Progenitor cell of endocrine pancreas (in vitro differentiated cells): ENCODE measurements at regions not wholly inside any gene's neighbourhood (a gene's known extent, or its start where the extent isn't known, plus 50 kb on each side); places are given as distances from the start of the nearest gene placed in this dataset.

ENCODE experiments used
- DNase-seq: peaks from one replicate; pipeline ENCODE4 v3.0.0; 2021; ENCODE audit warnings: low spot score; ENCODE audit not compliant: unreplicated experiment
- H3K27ac Mint-ChIP-seq: 2 replicates; pipeline ENCODE4 v1.8.0; 2021; ENCODE audit warnings: mild to moderate bottlenecking, moderate library complexity, mixed read lengths
- H3K27me3 Mint-ChIP-seq: 2 replicates; pipeline ENCODE4 v1.8.0; 2021; ENCODE audit warnings: mixed read lengths
- H3K36me3 Mint-ChIP-seq: 2 replicates; pipeline ENCODE4 v1.8.0; 2022; ENCODE audit warnings: mixed read lengths; ENCODE audit not compliant: insufficient read depth
- H3K4me1 Mint-ChIP-seq: 2 replicates; pipeline ENCODE4 v1.8.0; 2021; ENCODE audit warnings: low read depth, mixed read lengths
- H3K4me3 Mint-ChIP-seq: 2 replicates; pipeline ENCODE4 v1.8.0; 2021; ENCODE audit warnings: low read depth, mild to moderate bottlenecking, moderate library complexity, mixed read lengths
- H3K9me3 Mint-ChIP-seq: 2 replicates; pipeline ENCODE4 v1.8.0; 2021; ENCODE audit warnings: low read depth, mixed read lengths
- CTCF ChIP-seq: fragments of 200-600 bp; sonication (generic); IDR thresholded peaks from one replicate; pipeline ENCODE4 v1.5.0; 2021; ENCODE audit warnings: antibody characterized with exemption, mild to moderate bottlenecking; ENCODE audit not compliant: unreplicated experiment

- Mint-ChIP-seq H3K4me3 (no peak overlapping the region), H3K9me3 (no peaks in the 10 kb centered on the region), H3K27ac (no peak overlapping the region), H3K27me3 (peaks cover 70% of the 10 kb centered on the region), H3K4me1 (peaks cover 6% of the 10 kb centered on the region), H3K36me3 (no peaks in the 10 kb centered on the region)
- TF ChIP-seq CTCF: no peak
- DNase-seq: no peak
These were observed 176.5 kb upstream of the COPS8 start for GRCh38 chr2:236909193-236909504.

- Mint-ChIP-seq H3K36me3 (no peaks in the 10 kb centered on the region), H3K4me3 (no peak overlapping the region), H3K4me1 (peaks cover 2% of the 10 kb centered on the region), H3K27me3 (peaks cover 70% of the 10 kb centered on the region), H3K27ac (no peak overlapping the region), H3K9me3 (no peaks in the 10 kb centered on the region)
- no peak for DNase-seq
- TF ChIP-seq CTCF: no peak
These were observed 175.9 kb upstream of the COPS8 start for GRCh38 chr2:236909802-236910201.

GRCh38 chr2:236910781-236911495 is 174.8 kb upstream of the COPS8 start:
- Mint-ChIP-seq H3K27me3 (peaks cover 71% of the 10 kb centered on the region), H3K4me3 (no peak overlapping the region), H3K4me1 (no peaks in the 10 kb centered on the region), H3K27ac (no peak overlapping the region), H3K36me3 (no peaks in the 10 kb centered on the region), H3K9me3 (no peaks in the 10 kb centered on the region)
- DNase-seq: no peak
- no peak for TF ChIP-seq CTCF

DNA sequence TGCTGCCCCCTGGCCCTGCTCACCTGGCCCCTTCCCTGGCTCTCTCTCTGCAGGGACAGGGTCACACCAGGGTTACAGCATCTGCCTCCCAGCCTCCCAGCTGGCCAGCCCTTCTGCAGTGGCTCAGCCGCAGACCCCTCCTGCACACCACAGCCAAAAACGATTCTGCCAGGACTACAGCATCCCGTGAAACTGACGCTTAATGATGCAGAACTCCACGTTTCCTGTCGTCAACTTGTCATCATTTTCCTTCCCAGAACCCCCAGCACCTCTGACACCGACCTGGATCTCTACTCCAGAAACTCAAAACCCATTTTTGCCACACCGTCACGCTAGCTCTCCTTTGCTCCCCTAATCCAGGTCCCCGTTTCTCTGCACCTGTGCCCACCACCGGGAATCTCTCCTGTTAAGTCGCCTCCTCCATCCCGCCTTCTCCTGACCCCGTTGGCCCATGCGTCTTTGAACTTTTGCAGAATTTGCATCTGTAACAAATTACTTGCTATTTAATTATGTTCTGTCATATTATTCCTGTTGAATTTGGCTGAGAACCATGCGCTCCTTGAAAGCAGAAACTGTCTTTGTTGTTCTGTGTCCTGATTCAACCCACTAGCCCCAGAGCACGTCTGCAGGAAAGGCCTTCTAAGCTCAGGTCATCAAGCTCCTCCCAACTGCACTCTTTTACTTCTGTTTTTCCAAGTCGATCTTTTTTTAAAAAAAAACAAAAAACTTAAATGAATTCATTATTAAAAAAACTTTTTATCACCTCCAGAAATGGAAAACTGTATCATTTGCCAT is 173.2 kb upstream of the COPS8 start:
- no peaks in the 10 kb centered on the region for H3K36me3 Mint-ChIP-seq
- no peak overlapping the region for H3K27ac Mint-ChIP-seq
- no peak for DNase-seq
- H3K27me3 Mint-ChIP-seq: peaks cover 69% of the 10 kb centered on the region
- no peaks in the 10 kb centered on the region for H3K4me1 Mint-ChIP-seq
- no peaks in the 10 kb centered on the region for H3K9me3 Mint-ChIP-seq
- no peak for TF ChIP-seq CTCF
- no peak overlapping the region for H3K4me3 Mint-ChIP-seq

GRCh38 chr2:236915186-236915585 is 170.5 kb upstream of the COPS8 start:
- no peak overlapping the region for H3K27ac Mint-ChIP-seq
- H3K4me3 Mint-ChIP-seq: no peak overlapping the region
- no peak for DNase-seq
- no peaks in the 10 kb centered on the region for H3K36me3 Mint-ChIP-seq
- no peaks in the 10 kb centered on the region for H3K4me1 Mint-ChIP-seq
- H3K9me3 Mint-ChIP-seq: no peaks in the 10 kb centered on the region
- peaks cover 73% of the 10 kb centered on the region for H3K27me3 Mint-ChIP-seq
- TF ChIP-seq CTCF: no peak
